GM21423 (cell line): ENCODE measurements at regions not wholly inside any gene's neighbourhood (a gene's known extent, or its start where the extent isn't known, plus 50 kb on each side); places are given as distances from the start of the nearest gene placed in this dataset.

Source experiments
- ATAC-seq: cut with Tn5 transposase; IDR thresholded peaks from one replicate; pipeline ENCODE4 v1.9.1; 2021; ENCODE audit warnings: mild to moderate bottlenecking, moderate library complexity; ENCODE audit not compliant: unreplicated experiment

DNA sequence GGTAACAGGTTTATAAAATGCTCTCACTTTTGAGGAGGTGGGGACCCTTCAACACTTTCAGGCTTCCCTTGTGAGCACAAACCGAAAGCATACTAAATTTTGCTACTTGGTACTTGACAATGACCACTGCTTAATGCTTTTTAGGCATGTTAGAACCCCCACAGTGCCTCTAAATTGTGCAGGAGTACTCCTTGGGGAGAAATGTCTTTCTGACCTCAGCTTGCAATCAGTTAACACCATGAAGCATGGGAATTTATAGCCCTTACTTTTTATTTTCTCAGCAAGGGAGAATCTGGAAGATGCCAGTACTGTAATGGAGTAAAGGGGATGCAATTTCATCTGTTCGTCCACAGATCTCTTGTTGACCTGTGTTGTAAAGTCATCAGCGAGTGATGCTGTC lies 308.9 kb upstream of the TBC1D5 start:
- no peak for ATAC-seq

DNA sequence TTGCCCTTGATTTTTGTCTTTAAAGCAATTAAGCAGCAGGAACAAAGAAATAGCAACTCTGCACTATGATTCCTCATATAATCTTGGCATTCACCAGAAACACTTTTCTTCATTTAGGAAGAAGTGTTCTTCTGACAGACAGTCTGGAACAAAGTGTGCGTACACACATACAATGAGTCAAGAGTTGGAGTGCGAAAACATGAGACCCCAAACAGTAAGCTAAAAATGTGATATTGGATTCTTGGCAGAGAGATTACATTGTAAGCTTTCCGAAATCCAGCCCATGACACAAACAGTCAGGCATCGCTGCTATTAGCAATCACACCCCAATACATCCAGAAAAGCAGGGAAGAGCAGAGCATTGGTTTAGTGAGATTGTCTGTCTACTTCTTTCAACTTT lies 306.7 kb upstream of the TBC1D5 start:
- ATAC-seq = no peak

DNA sequence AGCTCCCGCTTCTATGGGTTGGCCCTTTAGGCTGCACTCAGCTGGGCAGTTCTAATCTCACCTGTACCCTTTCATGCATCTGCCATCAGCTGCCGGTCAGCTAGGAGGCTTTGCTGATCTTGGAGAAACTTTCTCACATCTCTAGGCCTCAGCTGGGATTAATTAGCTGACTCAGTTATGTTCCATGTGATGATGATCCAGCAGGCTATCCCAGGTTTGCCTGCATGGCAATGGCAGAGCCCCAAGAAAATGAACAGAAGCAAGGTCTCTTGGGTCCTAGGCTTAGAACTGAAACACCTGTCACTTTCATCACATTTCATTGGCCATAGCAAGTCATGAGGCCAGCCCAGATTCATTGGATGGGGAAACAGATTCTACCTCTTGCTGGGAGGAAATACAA lies 304.6 kb upstream of the TBC1D5 start:
- no peak for ATAC-seq

DNA sequence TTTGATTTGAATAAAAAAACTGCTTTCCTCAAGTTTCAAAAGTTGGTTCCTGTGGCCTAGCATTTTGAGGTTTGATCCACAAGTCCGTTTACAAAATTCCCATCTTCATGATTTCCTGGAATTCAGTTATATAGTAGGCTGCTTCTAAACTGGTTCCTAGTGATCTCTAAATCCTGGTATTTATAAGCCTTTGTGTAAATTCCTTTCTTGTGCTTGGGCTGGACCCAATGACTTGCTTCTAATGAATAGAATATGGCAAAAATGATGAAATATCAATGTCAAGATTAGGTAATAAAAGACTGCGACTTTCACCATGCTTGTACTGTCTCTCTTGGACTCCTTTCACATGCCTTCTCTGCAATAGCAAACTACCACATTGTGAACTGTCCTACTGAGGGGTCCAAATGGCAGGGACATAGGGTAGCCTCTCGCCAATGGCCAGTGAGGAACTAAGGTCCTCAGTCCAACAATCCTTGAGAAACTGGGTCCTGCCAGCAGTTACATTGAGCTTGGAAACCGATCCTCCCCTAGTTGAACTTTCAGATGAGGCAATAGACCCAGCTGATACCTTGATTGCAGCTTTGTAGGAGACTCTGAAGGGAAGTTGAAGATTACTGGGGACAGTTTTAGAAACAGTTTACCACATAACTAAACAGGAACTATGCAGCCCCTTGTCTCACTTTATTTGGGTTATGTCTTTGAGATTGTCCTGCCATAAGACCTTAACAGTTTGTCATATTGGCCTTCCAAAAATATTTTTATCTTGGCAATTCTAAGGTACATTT lies 303.9 kb upstream of the TBC1D5 start:
- no peak for ATAC-seq

DNA sequence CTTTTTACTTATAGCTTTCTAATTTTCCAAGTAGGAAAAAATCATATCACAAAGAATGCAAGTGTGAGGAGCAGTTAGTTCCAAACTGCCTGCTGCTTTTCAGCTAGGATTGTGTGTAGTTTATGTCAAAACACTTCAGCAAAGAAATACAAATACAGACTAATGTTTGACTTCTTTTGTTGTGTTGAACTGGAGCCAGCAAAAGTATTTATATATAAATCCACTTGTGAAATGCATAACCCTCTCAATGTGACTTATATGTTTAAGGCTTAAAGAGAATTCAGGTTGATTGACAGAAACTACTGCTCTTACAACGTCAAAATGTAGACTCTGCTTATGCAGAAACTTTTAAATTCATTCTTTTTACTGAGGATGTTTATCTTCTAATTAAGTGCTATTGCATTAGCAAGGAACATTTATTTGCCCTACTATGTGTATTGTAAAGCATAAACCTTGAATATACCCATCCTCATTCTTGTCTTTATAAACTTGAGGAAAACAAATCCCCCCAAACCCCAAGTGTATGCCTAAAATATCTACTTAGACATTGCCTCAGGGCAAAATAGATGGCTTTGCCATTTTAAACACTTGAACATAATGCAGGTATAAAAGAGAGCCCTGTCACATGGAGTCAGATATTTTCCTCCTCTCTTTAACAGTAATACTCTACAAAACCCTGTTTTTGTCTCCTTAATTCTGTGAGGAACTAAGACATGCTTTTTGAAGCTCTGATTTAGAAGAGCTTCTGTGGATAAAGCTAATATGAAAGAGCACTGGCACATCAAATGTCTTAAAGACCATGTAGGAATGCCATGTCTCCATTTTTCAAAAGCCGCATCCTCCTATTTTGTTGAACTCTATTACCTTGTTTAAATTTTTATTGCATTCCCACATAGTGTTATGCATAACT lies 302.8 kb upstream of the TBC1D5 start:
- no peak for ATAC-seq

DNA sequence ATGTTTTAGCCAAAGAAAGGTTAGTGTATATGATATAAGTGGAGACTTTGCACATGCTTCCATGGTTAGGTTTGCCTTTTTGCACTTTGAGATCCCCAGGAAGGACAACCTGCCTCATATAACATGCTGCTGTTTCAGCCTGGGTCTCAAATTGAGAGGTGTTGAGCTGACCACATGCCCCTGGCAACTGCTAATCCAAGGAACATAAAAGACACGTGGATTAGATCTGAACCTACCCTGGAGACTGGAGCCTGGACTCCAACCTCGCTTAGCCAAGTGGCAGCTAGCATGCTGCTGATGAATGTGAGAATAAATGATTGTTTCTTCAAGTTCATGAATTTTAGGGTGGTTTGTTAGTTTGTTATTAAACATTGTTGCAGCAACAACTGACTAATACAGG lies 301.8 kb upstream of the TBC1D5 start:
- ATAC-seq = no peak

DNA sequence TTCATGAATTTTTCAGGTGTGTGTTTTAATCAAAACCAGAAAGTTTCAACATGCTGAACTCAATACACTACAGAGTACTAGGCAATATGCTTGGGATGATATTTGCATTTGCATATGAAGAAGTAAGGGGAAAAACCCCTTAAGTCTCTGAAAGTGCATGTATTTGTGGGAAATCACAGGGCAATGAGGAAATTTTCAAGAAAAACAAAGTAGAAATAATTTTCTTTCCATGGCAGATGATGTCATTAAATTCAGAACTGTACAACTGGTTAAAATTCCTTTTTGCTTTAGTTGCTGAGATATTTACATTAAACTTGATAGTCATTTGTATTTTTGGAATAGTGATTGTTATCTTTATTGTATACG lies 294.0 kb upstream of the TBC1D5 start:
- no peak for ATAC-seq

DNA sequence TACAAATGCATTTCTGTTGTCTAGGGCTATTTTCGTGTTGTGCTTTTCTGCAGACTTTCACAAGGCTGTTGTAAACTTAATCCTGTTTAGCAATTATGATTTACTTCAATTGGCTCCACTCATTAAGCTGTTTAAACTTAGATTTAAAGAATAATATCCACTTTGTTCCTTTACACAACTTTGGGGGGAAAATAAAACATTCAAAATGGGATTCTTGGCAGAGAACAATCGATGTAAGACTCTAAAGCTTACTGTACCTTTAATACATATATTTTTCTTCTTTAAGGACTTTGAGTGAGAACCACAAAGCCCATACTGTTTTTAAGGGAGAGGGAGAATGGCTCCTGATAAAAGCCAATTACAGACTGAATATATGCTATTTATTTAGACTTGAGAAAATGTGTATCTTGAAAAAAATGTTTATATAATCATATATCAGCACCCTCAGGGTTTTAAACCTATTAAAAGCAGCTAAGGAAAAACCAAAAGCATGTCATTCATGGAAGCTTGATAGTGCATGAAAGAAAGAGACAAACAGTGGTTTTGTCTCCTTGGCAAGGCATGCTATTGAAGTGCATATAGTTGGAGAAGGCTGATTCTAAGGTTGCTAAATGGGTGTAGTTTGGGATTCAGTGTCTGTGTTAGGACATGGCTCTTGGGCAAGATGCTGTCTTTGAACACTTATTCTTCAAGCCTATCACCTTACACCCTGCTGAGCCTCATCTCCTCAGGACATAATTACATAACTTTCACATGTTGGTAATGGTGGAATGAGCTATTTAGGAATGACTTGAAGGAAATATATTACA lies 293.4 kb upstream of the TBC1D5 start:
- ATAC-seq = no peak

DNA sequence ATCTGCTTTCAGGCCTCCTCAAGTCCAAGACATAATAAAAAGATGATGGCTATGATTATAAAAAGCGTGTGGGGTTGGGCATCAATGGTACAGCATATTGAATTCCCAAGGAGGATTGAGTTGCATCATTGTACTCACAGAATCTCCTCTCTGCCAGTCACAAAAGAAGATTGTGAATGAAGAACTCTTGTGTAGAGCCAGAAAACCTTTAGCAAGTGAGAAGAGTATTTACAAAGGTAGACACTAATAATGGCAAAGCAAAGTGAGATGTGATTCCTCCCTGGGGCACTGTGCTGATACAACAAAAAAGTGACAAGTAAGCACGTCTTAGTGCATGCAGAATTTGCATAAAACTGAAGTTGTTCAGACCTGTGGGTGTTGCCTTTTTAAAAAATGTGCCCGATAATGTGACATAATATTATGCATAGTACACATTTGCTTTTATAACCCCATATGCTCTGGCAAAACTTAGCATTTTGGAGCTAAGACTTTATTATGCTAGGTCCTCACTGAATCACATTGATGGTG lies 291.2 kb upstream of the TBC1D5 start:
- no peak for ATAC-seq

DNA sequence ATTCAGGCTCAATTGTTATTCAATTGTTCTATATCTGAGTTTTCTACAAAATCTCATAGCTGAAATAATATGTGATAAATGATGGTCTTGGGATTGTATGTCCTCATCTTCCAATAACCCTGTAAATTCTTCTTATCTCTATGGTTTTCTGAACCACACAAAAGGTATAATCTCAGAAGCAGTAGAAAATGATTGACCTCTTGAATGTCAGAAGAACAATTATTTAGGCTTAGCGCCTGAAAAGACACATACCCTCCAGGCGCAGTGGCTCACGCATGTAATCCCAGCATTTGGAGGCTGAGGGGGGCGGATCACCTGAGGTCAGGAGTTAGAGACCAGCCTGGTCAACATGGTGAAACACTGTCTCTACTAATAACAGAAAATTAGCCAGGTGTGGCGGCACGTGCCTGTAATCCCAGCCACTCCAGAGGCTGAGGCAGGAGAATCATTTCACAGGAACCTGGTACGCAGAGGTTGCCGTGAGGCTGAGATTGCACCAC lies 288.0 kb upstream of the TBC1D5 start:
- no peak for ATAC-seq

DNA sequence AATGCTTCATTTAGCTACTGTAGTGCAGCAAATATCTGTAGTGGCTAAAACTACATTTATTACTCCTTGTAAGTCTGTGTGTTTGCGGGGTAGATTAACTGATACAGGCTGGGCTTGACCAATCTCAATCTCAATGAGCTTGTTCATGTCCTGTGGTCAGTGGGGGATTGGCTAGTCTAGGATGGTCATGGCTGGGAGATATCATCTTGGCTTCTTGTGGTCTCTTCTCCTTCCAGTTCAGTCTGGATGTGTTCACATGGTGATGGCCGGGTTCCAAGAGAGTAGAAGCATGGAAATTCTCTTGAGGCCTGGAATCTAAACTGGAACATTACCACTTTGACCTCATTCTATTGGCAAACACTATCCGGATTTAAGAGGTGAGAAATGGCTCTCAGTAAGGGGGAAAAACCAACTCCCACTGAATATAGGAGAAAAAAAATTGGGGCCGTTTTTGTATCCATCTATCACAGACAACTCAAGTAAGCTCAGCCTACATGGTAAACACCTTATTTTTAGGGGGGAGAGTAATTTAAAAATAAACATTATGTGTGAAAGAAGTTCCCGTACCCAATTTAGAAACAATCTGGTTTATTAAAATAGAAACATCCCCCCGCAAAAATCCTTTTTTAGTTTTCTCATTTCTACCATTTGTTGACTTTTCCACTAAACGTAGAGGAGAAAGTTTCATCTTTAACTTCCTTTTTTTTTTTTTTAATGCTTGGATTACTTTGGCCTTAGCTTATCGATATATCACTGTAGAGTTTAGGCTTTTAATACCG lies 284.9 kb upstream of the TBC1D5 start:
- no peak for ATAC-seq

DNA sequence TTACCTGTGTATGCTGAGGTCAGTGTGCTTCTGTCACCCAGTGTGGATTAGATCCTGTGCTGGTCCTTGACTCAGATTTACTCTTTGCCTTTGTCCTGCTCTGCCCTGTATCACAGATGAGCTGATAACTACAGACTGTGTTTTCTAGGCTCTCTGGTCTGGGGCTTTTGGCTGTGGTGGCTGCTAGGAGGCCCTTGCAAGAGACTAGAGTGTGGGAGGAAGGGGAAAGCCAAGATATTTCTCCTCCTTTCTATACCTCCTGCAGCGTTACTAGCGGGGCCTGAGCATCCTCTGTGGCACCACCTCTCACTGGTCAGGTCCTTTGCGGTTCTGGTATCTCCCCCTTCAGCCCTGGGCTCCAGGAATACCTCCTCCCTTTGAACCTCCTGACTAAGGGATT lies 282.3 kb upstream of the TBC1D5 start:
- ATAC-seq = no peak

DNA sequence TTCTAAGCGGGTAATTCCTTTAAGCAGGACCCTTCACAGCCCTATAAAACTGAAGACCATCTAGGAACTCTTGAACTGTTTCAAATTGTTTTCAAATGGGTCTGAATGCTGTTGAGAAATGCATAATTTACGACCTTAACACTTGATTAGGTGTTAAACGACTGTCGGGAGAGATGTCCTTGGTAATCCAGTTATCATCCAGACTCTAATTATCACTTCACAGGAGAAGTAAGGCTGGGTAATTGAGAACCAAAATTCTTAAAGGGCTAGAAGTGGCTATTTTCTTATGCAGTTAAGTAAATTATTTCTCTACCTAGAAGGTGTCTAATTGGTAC lies 276.7 kb upstream of the TBC1D5 start:
- no peak for ATAC-seq

DNA sequence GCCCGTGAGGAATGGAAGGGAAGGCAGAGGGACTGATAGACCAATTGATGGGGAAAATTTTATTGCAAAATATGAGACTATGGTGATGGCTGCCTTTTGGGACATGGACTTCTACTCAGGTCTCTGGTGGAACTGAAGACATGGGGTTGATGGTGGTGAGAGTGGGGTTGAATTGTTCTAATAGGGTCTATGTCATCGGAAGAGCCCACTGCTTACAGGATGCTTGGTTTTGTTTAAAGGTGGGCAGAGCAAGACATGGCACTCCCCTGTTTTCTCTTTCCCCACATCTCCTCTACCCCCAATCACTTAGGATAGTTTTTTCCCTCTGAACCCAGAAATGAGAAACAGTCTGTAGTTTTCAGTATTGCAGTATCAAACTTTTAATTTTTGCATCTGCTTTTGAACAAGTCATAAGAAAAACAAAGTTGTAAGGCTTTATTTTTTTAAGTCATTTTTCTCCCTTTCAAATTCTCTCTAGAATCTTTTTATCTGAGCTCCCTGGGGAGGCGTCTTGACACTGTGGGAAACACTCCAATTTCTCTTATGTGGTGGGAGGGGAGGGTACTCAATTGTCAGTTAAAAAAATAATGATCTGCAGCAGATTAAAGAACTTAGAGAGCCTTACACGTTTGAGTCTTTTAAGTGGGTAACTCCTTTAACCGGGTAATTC lies 276.2 kb upstream of the TBC1D5 start:
- no peak for ATAC-seq

DNA sequence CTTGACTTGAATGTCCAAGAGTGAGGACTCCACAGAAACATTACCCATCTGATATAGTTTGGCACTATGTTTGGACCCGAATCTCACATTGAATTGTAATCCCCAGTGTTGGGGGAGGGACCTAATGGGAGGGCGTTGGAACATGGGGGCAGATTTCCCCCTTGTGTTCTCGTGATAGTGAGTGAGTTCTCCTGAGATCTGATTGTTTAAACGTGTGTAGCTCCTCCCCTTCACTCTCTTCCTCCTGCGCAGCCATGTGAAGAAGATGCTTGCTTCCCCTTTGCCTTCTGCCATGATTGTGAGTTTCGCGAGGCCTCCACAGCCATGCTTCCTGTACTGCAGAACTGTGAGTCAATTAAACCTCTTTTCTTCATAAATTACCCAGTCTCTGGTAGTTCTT lies 273.9 kb upstream of the TBC1D5 start:
- ATAC-seq = no peak

DNA sequence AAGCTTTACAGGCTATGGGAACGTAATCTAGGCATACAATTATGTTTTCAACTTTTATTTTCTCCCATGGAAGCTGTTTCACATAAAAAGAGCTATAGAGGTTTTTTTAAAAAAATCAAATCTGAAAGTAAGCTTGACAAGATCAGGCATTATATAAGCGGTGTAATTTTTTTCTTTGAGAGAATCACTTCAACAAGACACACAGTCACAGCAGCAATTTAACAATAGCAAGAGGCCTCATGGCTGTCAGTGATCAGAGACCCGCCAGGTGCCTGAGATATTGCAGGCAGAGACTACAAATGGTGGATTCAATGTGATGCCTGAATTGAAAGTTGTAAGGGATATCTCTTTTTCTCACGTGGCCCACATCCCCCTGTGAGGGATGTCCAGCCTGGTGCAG lies 270.5 kb upstream of the TBC1D5 start:
- no peak for ATAC-seq

DNA sequence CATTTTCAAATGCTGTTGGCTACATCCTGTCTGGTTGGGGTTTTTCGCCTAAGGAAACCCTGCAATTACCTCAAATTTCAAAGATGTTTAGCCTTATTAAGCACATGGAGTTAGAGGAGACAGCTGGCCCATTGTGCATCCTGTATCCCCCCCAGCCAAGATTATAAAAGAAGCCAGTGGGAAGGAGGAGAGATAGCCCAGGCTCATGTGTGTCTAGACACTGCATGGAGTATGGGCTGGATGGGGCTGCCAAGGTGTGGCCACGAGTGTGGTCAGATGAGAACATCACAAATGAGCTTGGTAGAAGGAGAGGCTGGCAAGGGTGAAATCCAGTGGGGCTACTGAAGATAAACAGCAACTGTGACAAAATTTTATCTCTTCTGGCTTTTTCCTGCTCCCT lies 270.0 kb upstream of the TBC1D5 start:
- no peak for ATAC-seq

DNA sequence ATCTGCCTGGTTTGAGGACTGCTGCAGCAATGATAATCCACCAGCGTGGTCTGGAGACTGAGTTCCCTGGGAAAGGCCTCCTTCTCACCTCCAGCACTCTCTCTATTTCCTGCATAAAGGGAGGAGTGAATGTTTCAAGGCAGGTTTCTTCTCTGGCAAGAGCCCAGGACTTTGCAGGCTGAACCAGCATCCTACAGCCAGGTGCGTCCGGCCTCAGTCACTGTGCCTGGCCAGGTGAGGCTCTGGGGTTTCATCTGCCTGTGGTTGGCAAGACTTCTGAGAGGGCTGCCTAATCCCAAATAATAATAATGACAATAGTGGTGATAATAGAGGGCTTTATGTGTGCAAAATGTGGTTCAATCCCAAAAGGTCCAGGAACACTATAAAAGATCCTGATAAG lies 269.0 kb upstream of the TBC1D5 start:
- no peak for ATAC-seq

DNA sequence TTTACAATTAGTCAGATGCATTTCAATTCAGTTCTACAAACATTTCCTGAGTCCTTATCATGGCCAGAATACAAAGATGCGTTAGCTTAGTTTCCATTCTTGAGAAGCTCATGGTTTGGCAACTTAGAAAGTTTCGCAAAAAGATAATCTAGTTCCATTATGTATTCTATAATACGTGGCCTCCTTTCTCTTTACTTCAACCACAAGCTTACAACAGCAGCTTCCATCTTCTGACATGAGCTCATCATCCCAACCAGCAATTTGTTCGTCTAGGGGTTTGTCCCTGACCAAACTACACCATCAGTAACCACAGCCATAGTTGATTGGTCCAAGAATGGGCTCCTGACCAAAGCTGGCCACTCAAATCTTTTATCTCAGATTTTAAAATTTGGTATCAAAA lies 267.6 kb upstream of the TBC1D5 start:
- no peak for ATAC-seq
